Heart left ventricle (tissue), 16 donors: ENCODE measurements at regions not wholly inside any gene's neighbourhood (a gene's known extent, or its start where the extent isn't known, plus 50 kb on each side); places are given as distances from the start of the nearest gene placed in this dataset.

Experiments used
- ATAC-seq, 4 donors: fragments of 200-7000 bp; cut with Tn5 transposase; one replicate each; pipeline ENCODE4 v1.9.1; 2020 to 2022; ENCODE audit warnings: moderate library complexity in 4 of 4, mild to moderate bottlenecking in 3 of 4, moderate number of reproducible peaks in 1 of 4
- DNase-seq, 5 donors: peaks; one replicate each; pipeline ENCODE4 v3.0.0-alpha.2; 2020
- H3K27ac ChIP-seq, 12 donors: fragments of 200-600 bp; sonication (generic) in 4 of 12; one replicate each; pipeline versions ENCODE4 v1.5.0 to v1.8.0; 2016 to 2022; ENCODE audit warnings: mild to moderate bottlenecking in 2 of 12
- H3K27me3 ChIP-seq, 9 donors: fragments of 200-600 bp; sonication (generic) in 2 of 9; one replicate each; pipeline versions ENCODE4 v1.5.1 to v1.8.0; 2016 to 2022; ENCODE audit warnings: mild to moderate bottlenecking in 3 of 9
- H3K36me3 ChIP-seq, 9 donors: fragments of 200-600 bp; sonication (generic) in 2 of 9; one replicate each; pipeline versions ENCODE4 v1.5.0 to v1.8.0; 2018 to 2022; ENCODE audit warnings: mild to moderate bottlenecking in 2 of 9
- H3K4me1 ChIP-seq, 12 donors: fragments of 200-600 bp; sonication (generic) in 4 of 12; one replicate each; pipeline versions ENCODE4 v1.5.0 to v1.8.0; 2016 to 2022; ENCODE audit warnings: mild to moderate bottlenecking in 3 of 12
- H3K4me3 ChIP-seq, 12 donors: fragments of 200-600 bp; sonication (generic) in 4 of 12; one replicate each; pipeline versions ENCODE4 v1.5.0 to v1.8.0; 2017 to 2022; ENCODE audit warnings: mild to moderate bottlenecking in 9 of 12, moderate library complexity in 4 of 12
- H3K9me3 ChIP-seq, 12 donors: fragments of 200-600 bp; sonication (generic) in 4 of 12; one replicate each; pipeline versions ENCODE4 v1.5.0 to v1.8.0; 2016 to 2022; ENCODE audit warnings: mild to moderate bottlenecking in 1 of 12
- POLR2A ChIP-seq, 2 donors: fragments of 450-650 bp; IDR thresholded peaks; one replicate each; pipeline ENCODE4 v1.6.1; 2017; ENCODE audit warnings: antibody characterized with exemption in 2 of 2, mild to moderate bottlenecking in 2 of 2, moderate library complexity in 2 of 2
- WGBS, 4 donors: extraction: QIAGEN DNeasy Blood & Tissue Kit in 2 of 4; methylation state at CpG; one replicate each; pipeline versions ENCODE4 v1.1.5 to v1.1.7; 2013 to 2018; 5-methylcytosine and 5-hydroxymethylcytosine counted together
- intact Hi-C, 10 donors: fragments of 100-400 bp; cut with DNase I; formaldehyde crosslinking; loops; one replicate each; pipeline versions ENCODE4 v1.11.1 to v1.14.2; 2022
- TF ChIP-seq, protein P1 (sequence below), 12 donors: fragments of 200-600 bp; sonication (generic) in 4 of 12; IDR thresholded peaks; one replicate each; pipeline versions ENCODE4 v1.5.0 to v1.8.0; 2018 to 2022; ENCODE audit warnings: antibody characterized with exemption in 12 of 12, mild to moderate bottlenecking in 5 of 12
- donor health status: ischemic (EF 13 %, LVEDD 7.1; RV severe dilation, severe dysfunction).
- donor health status: healthy with polysubstance abuse.
- donor health status: DM: no; HTN: yes; CAD: no.
- donor health status: DM: no; HTN: no; CAD: no.
- donor health status: ischemic (EF 25% LVEDD 6.9; RV normal size, moderate dysfunction).
- donor health status: ischemic (EF 25% LVEDD 5.7; RV mildly dilated, moderate dysfunction).
- donor health status: healthy.
- donor health status: DM: yes; HTN: yes; CAD: no.
- donor health status: ischemic (EF 35%, LVEDD 5.7; RV mildly dilated, moderate dysfunction).
- donor health status: nonischemic (EF 11% LVEDD 7.7; RV severe dilation, severe dysfunction).
- donor health status: DM: yes; HTN: yes; CAD: no.
- donor health status: PGD.
- donor health status: ischemic (EF 29% LVEDD 5.4; RV normal size, mild dysfunction).
- donor health status: nonischemic (EF 23%, LVEDD 6.1; RV moderate dilation, normal function).

DNA sequence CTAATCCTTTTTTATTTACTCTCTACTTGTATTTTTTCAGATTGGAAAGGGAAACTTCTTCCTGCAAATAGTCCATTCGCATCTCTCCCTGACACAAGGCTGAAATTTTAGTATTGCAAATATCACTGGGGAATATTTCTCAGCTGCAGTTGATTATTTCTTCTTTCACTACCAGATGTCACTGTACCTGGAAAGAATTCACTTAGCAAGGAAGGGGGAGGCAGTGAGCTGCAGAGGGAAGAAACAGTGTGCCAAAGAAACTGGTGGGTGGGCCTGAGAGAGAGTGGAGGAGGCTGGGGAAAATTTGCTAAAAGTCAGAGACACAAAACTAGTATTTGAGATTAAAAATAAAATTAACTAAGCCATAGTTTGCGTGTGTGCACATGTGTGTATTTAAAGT, 142.3 kb upstream of the STT3B start:
- no peak for ATAC-seq
- Histone ChIP-seq H3K4me1 (no peaks in the 10 kb centered on the region), H3K9me3 (no peaks in the 10 kb centered on the region), H3K4me3 (no peak overlapping the region), H3K27ac (no peak overlapping the region), H3K36me3 (no peaks in the 10 kb centered on the region), H3K27me3 (no peaks in the 10 kb centered on the region)
- intact Hi-C loops = no loop called here
- TF ChIP-seq, protein P1, sequence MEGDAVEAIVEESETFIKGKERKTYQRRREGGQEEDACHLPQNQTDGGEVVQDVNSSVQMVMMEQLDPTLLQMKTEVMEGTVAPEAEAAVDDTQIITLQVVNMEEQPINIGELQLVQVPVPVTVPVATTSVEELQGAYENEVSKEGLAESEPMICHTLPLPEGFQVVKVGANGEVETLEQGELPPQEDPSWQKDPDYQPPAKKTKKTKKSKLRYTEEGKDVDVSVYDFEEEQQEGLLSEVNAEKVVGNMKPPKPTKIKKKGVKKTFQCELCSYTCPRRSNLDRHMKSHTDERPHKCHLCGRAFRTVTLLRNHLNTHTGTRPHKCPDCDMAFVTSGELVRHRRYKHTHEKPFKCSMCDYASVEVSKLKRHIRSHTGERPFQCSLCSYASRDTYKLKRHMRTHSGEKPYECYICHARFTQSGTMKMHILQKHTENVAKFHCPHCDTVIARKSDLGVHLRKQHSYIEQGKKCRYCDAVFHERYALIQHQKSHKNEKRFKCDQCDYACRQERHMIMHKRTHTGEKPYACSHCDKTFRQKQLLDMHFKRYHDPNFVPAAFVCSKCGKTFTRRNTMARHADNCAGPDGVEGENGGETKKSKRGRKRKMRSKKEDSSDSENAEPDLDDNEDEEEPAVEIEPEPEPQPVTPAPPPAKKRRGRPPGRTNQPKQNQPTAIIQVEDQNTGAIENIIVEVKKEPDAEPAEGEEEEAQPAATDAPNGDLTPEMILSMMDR (IDR thresholded peaks at IDR 0.05) = no peak
- WGBS, 4 donors = 88 to 96% (median 90%) methylated on average over 2 of the region's 2 CpGs
- no peak for DNase-seq

DNA sequence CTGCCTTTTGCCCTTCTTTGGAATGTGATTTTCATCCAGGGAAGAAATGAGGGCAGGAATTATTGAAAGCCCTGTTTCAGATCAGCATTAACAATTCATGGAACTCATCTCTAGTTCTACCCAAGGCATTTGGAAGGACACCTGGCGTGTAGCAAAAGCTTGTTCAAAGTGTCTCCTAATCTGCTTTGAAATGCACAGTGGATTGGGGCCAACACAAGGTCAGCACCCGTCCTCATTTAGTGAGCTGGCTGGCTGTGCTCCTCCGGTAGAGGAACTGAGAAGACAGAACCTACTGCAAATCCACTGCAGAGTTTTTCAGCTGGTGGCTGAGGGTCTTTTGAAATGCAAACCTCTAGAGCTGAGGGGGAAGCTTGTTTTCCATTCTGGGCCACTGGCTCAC, 141.6 kb upstream of the STT3B start:
- H3K27me3 ChIP-seq = no peaks in the 10 kb centered on the region
- no peak for TF ChIP-seq POLR2A (IDR thresholded peaks at IDR 0.05)
- TF ChIP-seq, protein P1 (IDR thresholded peaks at IDR 0.05) = no peak
- ATAC-seq (no peak), DNase-seq (no peak)
- no peak overlapping the region for H3K4me3 ChIP-seq
- WGBS, 4 donors = 29 to 51% (median 47%) methylated on average over 3 of the region's 3 CpGs
- H3K4me1 ChIP-seq = no peaks in the 10 kb centered on the region
- H3K9me3 ChIP-seq = no peaks in the 10 kb centered on the region
- intact Hi-C loops = no loop called here
- H3K27ac ChIP-seq = no peak overlapping the region
- H3K36me3 ChIP-seq = no peaks in the 10 kb centered on the region

DNA sequence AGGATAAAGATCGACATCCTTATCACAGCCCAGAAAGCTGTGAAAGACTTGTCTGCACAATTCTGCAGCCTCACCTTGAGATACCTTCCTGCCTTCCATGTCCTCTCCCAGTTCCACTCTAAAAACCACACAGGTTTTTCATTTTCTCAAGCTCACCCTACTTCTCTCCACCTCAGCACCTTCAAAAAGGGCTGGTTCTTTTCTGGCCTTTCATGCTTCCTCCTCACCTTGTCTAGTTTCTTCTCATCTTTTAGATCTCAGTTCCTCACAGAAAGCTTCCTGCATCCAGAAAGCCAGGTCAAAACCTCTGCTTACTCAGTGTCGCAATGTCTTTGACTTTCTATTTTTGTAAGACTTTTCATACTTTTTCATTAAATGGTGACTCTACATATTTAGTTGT, 140.2 kb upstream of the STT3B start:
- no peaks in the 10 kb centered on the region for H3K4me1 ChIP-seq
- 73 to 84% (median 79%) methylated on average over 2 of the region's 2 CpGs for WGBS, 4 donors

DNA sequence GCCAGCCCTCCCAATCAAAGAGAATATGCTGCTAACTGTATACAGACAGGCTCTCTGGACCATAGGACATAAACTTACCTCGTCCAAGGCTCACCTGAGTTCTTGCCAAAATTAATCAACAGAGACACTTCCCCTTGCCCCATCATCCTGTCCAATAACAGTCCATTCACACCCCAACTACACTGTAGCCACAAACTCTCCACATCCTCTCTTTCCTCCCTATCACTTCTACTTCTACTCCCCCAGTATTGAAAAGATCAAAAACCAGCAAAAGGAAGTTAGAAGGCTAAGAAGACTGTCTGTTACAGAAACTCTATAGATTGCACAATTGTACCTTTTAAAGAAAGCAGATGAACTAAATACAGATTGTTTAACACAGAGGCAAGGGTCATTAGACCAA, 133.5 kb upstream of the STT3B start:
- Histone ChIP-seq H3K36me3 (no peaks in the 10 kb centered on the region), H3K9me3 (peaks cover 0 to 6% (median 0%) of the 10 kb centered on the region in 12 donors), H3K4me3 (no peak overlapping the region), H3K4me1 (peaks cover 0 to 5% (median 0%) of the 10 kb centered on the region in 12 donors), H3K27me3 (no peaks in the 10 kb centered on the region), H3K27ac (no peak overlapping the region)
- ATAC-seq (no peak), DNase-seq (no peak)
- TF ChIP-seq POLR2A (IDR thresholded peaks at IDR 0.05) = no peak
- TF ChIP-seq, protein P1 (IDR thresholded peaks at IDR 0.05) = no peak
- intact Hi-C loops = no loop called here
- 32 to 53% (median 38%) methylated on average over 1 of the region's 1 CpG for WGBS, 4 donors

More for the DNA sequence above, 140.2 kb upstream of the STT3B start:
- Histone ChIP-seq H3K27ac (no peak overlapping the region), H3K27me3 (no peaks in the 10 kb centered on the region), H3K36me3 (no peaks in the 10 kb centered on the region), H3K9me3 (peaks cover 0 to 1% (median 0%) of the 10 kb centered on the region in 12 donors), H3K4me3 (no peak overlapping the region)
- TF ChIP-seq, protein P1 (IDR thresholded peaks at IDR 0.05) = no peak
- no peak for TF ChIP-seq POLR2A (IDR thresholded peaks at IDR 0.05)
- DNase-seq (no peak), ATAC-seq (no peak)
- intact Hi-C loops = no loop called here
